ENCODE measurements at regions not wholly inside any gene's neighbourhood (a gene's known extent, or its start where the extent isn't known, plus 50 kb on each side); places are given as distances from the start of the nearest gene placed in this dataset.

DNA sequence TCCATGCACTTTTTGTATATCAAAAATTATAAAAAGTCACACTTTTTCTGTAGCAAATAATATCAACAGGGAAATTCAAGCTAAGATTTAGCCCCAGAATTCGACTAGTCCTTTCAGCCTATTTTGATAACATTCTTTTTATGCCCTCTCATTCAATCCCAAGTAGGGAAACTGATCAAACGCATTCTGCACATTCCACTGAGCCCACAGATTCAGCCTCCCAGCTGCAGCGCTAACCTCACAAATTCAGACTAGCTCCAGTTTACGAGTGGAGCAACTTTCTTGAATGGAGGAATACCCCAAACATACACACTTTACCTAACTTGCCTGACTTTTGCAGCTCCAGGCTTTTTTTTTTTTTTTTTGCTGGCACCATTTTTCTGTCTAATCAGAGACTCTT, 70.3 kb upstream of the HEY2 start:
- Mint-ChIP-seq H3K27ac (ENCODE audit: unreplicated experiment) (no peak overlapping the region), H3K36me3 (ENCODE audit: insufficient read depth, unreplicated experiment) (no peaks in the 10 kb centered on the region), H3K4me1 (ENCODE audit: low read depth, unreplicated experiment) (no peaks in the 10 kb centered on the region), H3K4me3 (ENCODE audit: low read depth, unreplicated experiment) (no peak overlapping the region), H3K9me3 (ENCODE audit: low read depth, unreplicated experiment) (no peaks in the 10 kb centered on the region), H3K27me3 (ENCODE audit: unreplicated experiment) (peaks cover 67% of the 10 kb centered on the region)
- BruUV-seq (replicated peaks), result no TSS peak
- no peak for DNase-seq
- TF ChIP-seq, protein P1, sequence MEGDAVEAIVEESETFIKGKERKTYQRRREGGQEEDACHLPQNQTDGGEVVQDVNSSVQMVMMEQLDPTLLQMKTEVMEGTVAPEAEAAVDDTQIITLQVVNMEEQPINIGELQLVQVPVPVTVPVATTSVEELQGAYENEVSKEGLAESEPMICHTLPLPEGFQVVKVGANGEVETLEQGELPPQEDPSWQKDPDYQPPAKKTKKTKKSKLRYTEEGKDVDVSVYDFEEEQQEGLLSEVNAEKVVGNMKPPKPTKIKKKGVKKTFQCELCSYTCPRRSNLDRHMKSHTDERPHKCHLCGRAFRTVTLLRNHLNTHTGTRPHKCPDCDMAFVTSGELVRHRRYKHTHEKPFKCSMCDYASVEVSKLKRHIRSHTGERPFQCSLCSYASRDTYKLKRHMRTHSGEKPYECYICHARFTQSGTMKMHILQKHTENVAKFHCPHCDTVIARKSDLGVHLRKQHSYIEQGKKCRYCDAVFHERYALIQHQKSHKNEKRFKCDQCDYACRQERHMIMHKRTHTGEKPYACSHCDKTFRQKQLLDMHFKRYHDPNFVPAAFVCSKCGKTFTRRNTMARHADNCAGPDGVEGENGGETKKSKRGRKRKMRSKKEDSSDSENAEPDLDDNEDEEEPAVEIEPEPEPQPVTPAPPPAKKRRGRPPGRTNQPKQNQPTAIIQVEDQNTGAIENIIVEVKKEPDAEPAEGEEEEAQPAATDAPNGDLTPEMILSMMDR (IDR thresholded peaks at IDR 0.05; ENCODE audit: unreplicated experiment), result no peak
- intact Hi-C loops (cut with micrococcal nuclease; ENCODE audit: unreplicated experiment), result no loop called here
- CTCF ChIA-PET, result no interaction called here

DNA sequence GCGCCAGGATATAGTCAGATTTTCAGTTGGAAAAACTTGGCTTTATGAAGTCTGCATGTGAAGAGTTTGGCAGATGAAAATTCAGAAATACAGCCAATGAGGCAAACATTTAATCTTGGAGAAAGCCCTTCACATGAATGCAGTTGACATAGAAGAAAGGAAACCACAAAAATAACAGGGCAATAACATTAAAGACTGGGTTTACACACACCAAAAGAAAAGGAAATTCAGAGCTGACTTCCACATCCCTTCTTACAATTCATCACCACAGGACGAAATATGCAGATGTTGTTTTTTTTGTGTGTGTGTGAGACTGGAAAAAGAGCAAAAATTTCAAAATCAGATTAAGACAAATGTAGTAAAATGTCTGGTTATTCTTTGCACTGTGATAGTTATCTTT, 69.8 kb upstream of the HEY2 start:
- no TSS peak for BruUV-seq (replicated peaks)
- CTCF ChIA-PET, result no interaction called here
- Mint-ChIP-seq H3K9me3 (ENCODE audit: low read depth, unreplicated experiment) (no peaks in the 10 kb centered on the region), H3K36me3 (ENCODE audit: insufficient read depth, unreplicated experiment) (no peaks in the 10 kb centered on the region), H3K27ac (ENCODE audit: unreplicated experiment) (no peak overlapping the region), H3K4me1 (ENCODE audit: low read depth, unreplicated experiment) (no peaks in the 10 kb centered on the region), H3K4me3 (ENCODE audit: low read depth, unreplicated experiment) (no peak overlapping the region), H3K27me3 (ENCODE audit: unreplicated experiment) (peaks cover 64% of the 10 kb centered on the region)
- TF ChIP-seq, protein P1 (IDR thresholded peaks at IDR 0.05; ENCODE audit: unreplicated experiment), result no peak
- intact Hi-C loops (cut with micrococcal nuclease; ENCODE audit: unreplicated experiment), result no loop called here
- DNase-seq, result no peak

DNA sequence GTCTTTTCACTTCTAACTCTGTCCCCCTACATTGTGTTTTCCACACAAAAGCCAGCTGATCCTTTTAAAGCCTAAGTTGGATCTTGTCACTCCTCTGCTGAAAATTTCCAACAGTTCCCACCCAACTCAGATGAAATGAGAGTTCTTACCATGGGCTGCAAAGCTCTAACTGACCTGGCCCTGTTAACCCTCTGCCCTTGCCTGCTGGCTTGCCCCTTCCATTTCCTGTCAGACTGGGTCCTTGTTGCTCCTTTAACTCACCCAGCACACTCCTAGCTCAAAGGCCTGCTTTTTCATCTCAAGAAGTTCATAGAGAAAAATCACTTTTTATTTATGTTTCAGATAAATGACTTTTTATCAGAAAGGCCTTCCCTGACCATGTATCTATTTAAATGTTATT, 66.5 kb upstream of the HEY2 start:
- intact Hi-C loops (cut with micrococcal nuclease; ENCODE audit: unreplicated experiment), result no loop called here
- no peak overlapping the region for H3K27ac Mint-ChIP-seq (ENCODE audit: unreplicated experiment)
- no TSS peak for BruUV-seq (replicated peaks)
- H3K4me3 Mint-ChIP-seq (ENCODE audit: low read depth, unreplicated experiment), result no peak overlapping the region
- no peak for DNase-seq
- no peaks in the 10 kb centered on the region for H3K9me3 Mint-ChIP-seq (ENCODE audit: low read depth, unreplicated experiment)
- TF ChIP-seq, protein P1 (IDR thresholded peaks at IDR 0.05; ENCODE audit: unreplicated experiment), result no peak
- CTCF ChIA-PET, result no interaction called here
- H3K36me3 Mint-ChIP-seq (ENCODE audit: insufficient read depth, unreplicated experiment), result no peaks in the 10 kb centered on the region
- peaks cover 55% of the 10 kb centered on the region for H3K27me3 Mint-ChIP-seq (ENCODE audit: unreplicated experiment)
- H3K4me1 Mint-ChIP-seq (ENCODE audit: low read depth, unreplicated experiment), result no peaks in the 10 kb centered on the region

DNA sequence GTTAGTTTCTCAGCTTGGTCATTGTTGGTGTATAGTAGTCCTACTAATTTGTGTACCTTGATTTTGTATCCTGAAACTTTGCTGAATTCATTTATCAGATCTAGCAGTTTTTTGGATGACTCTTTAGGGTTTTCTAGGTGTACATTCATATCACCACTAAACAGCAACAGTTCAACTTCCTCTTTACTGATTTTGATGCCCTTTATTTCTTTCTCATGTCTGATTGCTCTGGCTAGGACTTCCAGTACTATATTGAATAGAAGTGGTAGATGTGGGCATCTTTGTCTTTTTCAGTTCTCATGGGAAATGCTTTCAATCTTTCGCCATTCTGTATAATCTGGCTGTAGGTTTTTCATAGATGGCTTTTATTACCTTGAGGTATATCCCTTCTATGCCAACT, 61.3 kb upstream of the HEY2 start:
- TF ChIP-seq, protein P1 (IDR thresholded peaks at IDR 0.05; ENCODE audit: unreplicated experiment), result no peak
- DNase-seq, result no peak
- Mint-ChIP-seq H3K27ac (ENCODE audit: unreplicated experiment) (no peak overlapping the region), H3K4me3 (ENCODE audit: low read depth, unreplicated experiment) (no peak overlapping the region), H3K4me1 (ENCODE audit: low read depth, unreplicated experiment) (no peaks in the 10 kb centered on the region), H3K27me3 (ENCODE audit: unreplicated experiment) (peaks cover 62% of the 10 kb centered on the region), H3K9me3 (ENCODE audit: low read depth, unreplicated experiment) (no peaks in the 10 kb centered on the region), H3K36me3 (ENCODE audit: insufficient read depth, unreplicated experiment) (no peaks in the 10 kb centered on the region)
- BruUV-seq (replicated peaks), result no TSS peak
- intact Hi-C loops (cut with micrococcal nuclease; ENCODE audit: unreplicated experiment), result no loop called here
- CTCF ChIA-PET, result no interaction called here

DNA sequence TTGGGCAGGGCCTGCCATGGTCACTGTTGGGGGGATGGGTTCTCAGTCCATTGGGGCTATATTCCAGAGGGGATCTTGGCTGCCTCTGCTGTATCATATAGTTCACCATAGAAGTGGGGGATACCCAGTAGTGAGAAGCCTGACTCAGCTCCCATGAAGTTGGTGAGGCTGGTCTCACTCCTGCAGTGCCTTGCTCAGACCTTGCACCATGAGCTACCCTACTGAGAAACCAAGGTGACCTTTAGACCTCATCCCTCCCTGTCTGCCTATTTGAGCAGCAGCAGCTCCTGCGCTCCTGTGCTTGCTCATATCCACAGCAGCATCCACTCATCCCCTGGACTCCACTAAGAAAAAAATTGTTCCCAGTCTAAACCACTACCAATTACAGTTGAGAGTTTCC, 56.0 kb upstream of the HEY2 start:
- Mint-ChIP-seq H3K4me3 (ENCODE audit: low read depth, unreplicated experiment) (no peak overlapping the region), H3K27ac (ENCODE audit: unreplicated experiment) (no peak overlapping the region), H3K4me1 (ENCODE audit: low read depth, unreplicated experiment) (no peaks in the 10 kb centered on the region), H3K27me3 (ENCODE audit: unreplicated experiment) (peaks cover 82% of the 10 kb centered on the region), H3K36me3 (ENCODE audit: insufficient read depth, unreplicated experiment) (no peaks in the 10 kb centered on the region), H3K9me3 (ENCODE audit: low read depth, unreplicated experiment) (no peaks in the 10 kb centered on the region)
- CTCF ChIA-PET, result no interaction called here
- intact Hi-C loops (cut with micrococcal nuclease; ENCODE audit: unreplicated experiment), result no loop called here
- no TSS peak for BruUV-seq (replicated peaks)
- DNase-seq, result no peak
- TF ChIP-seq, protein P1 (IDR thresholded peaks at IDR 0.05; ENCODE audit: unreplicated experiment), result no peak

Data from Calu3 (cell line).